GM23338 (cell line): ENCODE measurements at regions not wholly inside any gene's neighbourhood (a gene's known extent, or its start where the extent isn't known, plus 50 kb on each side); places are given as distances from the start of the nearest gene placed in this dataset.

ENCODE experiments used
- CTCF ChIP-seq, 2 experiments: fragments of 200-600 bp in 1 of 2; sonication (generic) in 1 of 2; conservative IDR thresholded peaks; 2 replicates each; pipeline versions ENCODE4 v1.5.1 to v1.6.1; 2016 to 2017; ENCODE audit warnings: antibody characterized with exemption in 2 of 2, low read depth in 2 of 2, mild to moderate bottlenecking in 2 of 2, moderate library complexity in 1 of 2
- EZH2 ChIP-seq: fragments of 200-600 bp; sonication (generic); IDR thresholded peaks from one replicate; pipeline ENCODE4 v1.8.0; 2017; ENCODE audit warnings: antibody characterized with exemption, mild to moderate bottlenecking, low read depth; ENCODE audit not compliant: unreplicated experiment
- NANOG ChIP-seq: IDR thresholded peaks from 2 replicates; pipeline ENCODE4 v1.6.1; 2016; ENCODE audit warnings: antibody characterized with exemption, borderline replicate concordance
- POLR2AphosphoS5 ChIP-seq: IDR thresholded peaks from 2 replicates; pipeline ENCODE4 v1.6.1; 2016; ENCODE audit warnings: antibody characterized with exemption, low read depth
- REST ChIP-seq: IDR thresholded peaks from one replicate; pipeline ENCODE4 v1.6.1; 2018; ENCODE audit warnings: antibody characterized with exemption; ENCODE audit not compliant: unreplicated experiment

GRCh38 chr17:14784997-14785696 is 480.0 kb downstream of the PMP22 start:
- TF ChIP-seq CTCF (conservative IDR thresholded peaks at IDR 0.05; ENCODE audit: low read depth in 2 of 2) = peak in 1 of 2 experiments; percentile 53; a peak in 3 of 4 replicates
- TF ChIP-seq NANOG = no peak
- TF ChIP-seq POLR2AphosphoS5 = no peak
- TF ChIP-seq EZH2 = no peak
- TF ChIP-seq REST = no peak
